ENCODE measurements at regions not wholly inside any gene's neighbourhood (a gene's known extent, or its start where the extent isn't known, plus 50 kb on each side); places are given as distances from the start of the nearest gene placed in this dataset.
"Not testable (repeated sequence)": the region's sequence is repeated elsewhere in the genome, so short reads cannot be mapped to it uniquely, and the experiment has no call there.

DNA sequence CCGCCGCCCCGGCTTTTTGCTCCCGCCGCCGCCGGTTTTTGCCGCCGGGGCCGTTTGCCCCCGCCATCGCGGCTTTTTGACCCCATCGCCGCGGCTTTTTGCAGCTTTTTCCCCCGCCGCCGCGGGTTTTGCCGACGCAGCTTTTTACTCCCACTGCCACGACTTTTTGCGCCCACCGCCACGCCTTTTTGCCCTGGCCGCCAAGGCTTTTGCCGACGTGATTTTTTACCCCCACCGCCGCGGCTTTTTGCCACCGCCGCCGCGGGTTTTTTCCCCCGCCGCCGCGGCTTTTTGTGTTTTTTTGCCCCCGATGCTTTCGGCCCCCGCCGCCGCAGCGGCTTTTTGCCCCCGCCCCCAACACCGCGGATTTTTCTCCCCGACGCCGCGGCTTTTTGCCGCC is 5001.9 kb upstream of the OR11H1 start:
- intact Hi-C loops (cut with DNase I); ATAC-seq; DNase-seq: not testable (repeated sequence)

DNA sequence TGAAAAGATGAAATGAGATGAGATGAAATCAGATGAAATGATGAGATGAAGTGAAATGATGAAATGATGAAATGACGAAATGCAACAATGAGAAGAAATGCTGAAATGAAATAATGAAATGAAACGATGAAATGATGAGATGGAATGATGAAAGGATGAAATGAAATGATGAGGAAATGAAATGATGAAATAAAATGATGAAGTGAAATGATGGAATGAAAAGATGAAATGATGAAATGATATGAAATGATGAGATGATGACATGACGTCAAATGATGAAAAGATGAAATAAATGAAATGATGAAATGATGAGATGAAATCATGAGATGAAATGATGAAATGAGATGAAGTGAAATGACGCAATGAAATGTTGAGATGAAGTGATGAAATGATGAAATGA is 4996.9 kb upstream of the OR11H1 start:
- ATAC-seq; intact Hi-C loops (cut with DNase I); DNase-seq: not testable (repeated sequence)

DNA sequence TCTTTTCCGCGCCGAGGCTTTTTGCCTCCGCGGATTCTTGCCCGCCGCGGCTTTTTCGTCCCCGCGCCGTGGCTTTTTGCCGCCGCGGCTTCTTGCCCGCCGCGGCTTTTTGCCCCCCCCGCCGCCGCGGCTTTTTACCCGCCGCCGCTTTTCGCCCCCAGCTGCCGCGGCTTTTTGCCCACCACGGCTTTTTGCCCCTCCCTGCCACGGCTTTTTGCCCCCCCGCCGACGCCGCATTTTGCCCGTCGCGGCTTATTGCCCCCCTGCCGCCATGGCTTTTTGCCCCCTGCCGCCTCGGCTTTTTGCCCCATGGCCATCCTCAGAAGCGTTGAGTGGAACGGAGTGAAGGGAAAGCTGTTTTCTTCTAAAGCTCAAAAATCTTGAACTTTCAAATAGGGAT is 4955.5 kb upstream of the OR11H1 start:
- DNase-seq; ATAC-seq; intact Hi-C loops (cut with DNase I): not testable (repeated sequence)

DNA sequence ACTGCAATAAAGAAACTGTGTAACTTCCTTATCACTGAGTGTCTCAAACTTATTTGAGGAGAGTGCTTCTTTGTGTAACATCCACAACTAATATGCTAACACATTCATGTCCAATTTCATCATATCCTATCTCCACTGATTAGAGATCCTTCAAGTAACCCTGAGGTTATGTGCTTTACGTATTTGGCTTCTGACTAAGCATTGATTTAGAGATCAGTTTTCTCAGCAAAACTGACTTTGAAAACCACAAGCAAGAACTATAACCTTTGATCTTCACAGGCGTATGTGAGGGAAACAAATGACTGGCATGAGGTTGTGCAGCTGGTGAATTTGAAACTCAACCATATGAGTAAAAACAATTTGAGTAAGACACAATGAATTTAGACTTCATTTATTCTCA is 4926.9 kb upstream of the OR11H1 start:
- ATAC-seq; intact Hi-C loops (cut with DNase I); DNase-seq: not testable (repeated sequence)

DNA sequence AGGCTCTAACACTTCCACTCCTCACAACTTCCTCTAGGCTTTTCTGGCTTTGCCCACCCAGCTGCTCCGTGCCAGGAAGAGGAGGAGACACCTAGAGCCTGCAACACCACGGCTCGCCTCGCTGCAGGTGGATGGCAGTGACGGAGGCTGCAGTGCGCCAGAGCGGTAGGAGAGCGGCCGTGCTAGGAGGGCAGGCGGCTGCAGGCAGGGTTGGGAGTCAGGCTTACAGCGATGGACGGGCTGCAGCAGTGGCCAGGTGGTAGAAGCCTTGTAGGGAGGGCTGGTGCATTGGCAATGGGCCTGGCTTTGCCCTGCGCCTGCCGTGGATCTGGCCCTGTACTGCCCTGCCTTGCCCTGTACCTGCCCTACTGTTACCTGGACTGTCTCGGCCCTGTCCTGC is 4896.0 kb upstream of the OR11H1 start:
- intact Hi-C loops (cut with DNase I); ATAC-seq: not testable (repeated sequence)

DNA sequence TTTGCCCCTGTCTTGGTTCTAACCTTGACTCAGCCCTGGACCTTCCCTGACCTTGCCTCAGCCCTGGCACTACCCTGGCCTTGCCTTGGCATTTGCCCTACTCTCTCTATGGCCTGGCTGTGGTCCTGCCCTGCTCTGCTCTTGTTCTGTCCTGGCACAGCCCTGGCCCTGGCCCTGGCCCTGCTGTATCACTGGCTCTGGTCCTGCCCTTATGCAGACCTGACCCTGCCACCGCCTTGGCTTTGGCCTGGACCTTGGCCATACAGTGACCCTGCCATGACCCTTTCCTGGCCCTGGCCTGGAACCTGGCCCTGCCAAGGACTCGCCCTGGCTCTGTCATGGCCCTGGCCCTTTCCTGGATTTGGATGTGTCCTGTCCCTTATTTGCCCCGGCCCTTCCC is 4892.7 kb upstream of the OR11H1 start:
- intact Hi-C loops (cut with DNase I); ATAC-seq; DNase-seq: not testable (repeated sequence)

More for the DNA sequence above, 4896.0 kb upstream of the OR11H1 start:
- not testable (repeated sequence) for DNase-seq

DNA sequence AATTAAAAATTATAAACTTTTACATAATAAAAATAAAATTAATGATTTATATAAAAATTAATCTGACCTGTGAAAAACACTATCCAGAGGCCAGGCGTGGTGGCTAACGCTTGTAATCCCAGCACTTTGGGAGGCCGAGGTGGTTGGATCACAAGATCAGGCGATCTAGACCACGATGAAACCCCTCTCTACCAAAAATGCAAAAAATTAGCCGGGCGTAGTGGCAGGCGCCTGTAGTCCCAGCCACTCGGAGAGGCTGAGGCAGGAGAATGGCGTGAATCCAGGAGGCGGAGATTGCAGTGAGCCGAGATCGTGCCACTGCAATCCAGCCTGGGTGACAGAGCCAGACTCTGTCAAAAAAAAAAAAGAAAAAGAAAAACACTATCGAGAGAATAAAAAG is 4865.2 kb upstream of the OR11H1 start:
- intact Hi-C loops (cut with DNase I); ATAC-seq; DNase-seq: not testable (repeated sequence)

DNA sequence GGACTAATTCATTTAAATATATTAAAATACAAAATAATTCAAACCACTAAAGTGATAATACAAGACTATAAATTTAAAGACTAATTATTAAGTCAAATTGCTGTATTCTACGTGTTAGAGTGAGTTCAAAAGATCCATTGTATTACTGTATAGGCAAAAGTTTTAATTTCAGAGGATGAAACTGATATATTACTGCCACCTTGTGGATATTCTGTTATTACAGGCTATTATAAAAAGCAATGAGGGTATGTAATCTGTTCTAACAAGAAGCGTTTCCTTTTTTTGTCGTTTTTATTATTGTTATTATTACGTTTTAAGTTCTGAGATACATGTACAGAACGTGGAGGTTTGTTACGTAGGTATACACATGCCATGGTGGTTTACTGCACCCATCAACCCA is 4854.9 kb upstream of the OR11H1 start:
- DNase-seq; ATAC-seq; intact Hi-C loops (cut with DNase I): not testable (repeated sequence)

DNA sequence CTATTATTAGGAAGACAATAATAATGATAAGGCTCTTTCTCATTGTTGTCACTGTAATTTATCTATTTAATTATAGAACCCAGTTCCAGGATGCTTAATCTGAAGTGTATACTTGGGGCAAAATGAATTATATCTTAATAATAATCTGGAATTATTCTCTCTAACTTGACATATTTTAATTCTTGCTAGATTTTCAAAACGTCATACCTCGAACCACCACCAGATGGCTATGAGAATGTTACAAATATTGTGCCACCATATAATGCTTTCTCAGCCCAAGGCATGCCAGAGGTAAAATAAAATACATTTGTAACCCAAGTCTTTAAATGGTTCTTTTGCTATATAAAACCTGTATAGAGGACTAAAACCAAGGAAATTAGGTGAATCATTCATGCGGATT is 4849.3 kb upstream of the OR11H1 start:
- ATAC-seq; DNase-seq; intact Hi-C loops (cut with DNase I): not testable (repeated sequence)

DNA sequence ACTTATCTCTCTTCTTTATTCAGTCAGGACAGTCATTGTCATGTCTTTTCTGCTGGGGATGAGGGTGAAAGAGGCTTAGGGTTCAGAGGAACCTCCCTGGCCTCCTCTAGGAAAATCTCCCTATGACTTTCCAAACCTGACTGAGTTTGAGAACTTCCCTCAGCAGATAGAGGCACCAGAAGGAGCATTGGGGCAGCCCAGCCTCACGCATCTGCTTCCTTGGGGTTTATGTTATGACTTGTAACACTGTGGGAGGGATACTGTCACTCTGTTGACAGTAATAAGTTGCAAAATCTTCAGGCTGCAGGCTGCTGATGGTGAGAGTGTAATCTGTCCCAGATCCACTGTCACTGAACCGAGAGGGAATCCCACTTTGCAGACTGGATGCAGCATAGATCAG is 4842.6 kb upstream of the OR11H1 start:
- ATAC-seq; intact Hi-C loops (cut with DNase I); DNase-seq: not testable (repeated sequence)

DNA sequence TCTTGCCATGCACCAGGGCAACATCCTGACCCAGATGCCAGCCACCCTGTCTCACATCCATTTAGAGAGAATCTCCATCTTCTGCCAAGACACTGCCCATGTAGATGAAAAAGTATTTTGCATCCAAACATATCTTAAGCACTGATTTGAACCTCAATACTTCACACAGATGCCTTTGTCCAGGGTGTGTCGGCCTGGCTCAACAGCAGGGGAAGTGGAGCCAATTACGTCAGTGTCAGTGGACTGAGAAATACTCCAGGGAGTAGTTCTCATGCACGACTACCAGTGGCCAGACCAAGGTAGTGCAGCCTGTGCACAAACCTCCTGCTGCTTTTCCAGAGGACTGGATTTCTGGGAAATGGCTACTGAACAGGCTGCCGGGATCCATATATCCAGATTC is 4840.7 kb upstream of the OR11H1 start:
- intact Hi-C loops (cut with DNase I); ATAC-seq: not testable (repeated sequence)

DNA sequence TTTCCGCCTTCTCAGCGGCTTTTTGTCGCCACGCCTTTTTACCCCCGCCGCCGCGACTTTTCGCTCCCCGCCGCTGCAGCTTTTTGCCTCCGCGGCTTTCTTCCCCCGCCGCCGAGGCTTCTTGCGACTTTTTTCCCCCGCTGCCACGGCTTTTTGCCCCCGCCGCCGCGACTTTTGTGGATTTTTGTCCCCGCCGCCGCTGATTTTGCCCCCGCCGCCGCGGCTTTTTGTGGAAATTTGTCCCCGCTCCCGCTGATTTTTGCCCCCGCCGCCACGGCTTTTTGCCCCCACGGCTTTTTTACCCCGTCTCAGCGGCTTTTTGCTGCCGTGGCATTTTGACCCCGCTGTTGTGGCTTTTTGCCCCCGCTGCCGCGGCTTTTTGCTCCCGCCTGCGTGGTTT is 4829.2 kb upstream of the OR11H1 start:
- ATAC-seq; DNase-seq; intact Hi-C loops (cut with DNase I): not testable (repeated sequence)

More for the DNA sequence above, 4840.7 kb upstream of the OR11H1 start:
- DNase-seq: peak; percentile 76

DNA sequence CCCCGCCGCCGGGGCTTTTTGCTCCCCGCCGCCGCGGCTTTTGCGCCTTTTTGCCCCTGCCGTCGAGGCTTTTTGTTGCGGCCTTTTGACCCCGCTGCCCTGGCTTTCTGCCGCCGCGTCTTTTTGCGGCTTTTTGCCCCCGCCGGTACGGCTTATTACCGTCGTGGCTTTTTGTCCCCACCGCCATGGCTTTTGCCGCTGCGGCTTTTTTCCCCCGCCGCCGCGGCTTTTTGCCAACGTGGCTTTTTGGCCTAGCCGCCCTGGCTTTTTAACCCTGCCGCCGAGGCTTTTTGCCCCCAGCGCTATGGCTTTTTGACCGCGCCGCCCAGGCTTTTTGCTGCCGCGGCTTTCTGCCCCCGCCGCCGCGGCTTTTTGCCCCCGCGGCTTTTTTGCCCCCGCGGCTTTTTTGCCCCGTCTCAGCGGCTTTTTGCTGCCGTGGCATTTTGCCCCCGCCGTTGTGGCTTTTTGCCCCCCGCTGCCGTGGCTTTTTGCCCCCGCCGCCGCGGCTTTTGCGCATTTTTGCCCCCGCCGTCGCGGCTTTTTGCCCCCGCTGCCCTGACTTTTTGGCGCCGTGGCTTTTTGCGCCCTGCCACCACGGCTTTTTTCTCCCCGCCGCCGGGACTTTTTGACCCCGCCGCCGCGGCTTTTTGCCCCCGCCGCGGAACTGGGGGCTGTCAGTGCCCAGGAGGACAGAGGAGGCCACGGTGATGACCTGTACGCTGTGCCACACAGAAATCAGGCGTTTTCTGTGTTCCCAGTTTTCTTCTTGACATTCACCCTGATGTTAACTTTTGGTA is 4828.5 kb upstream of the OR11H1 start:
- DNase-seq; ATAC-seq; intact Hi-C loops (cut with DNase I): not testable (repeated sequence)

DNA sequence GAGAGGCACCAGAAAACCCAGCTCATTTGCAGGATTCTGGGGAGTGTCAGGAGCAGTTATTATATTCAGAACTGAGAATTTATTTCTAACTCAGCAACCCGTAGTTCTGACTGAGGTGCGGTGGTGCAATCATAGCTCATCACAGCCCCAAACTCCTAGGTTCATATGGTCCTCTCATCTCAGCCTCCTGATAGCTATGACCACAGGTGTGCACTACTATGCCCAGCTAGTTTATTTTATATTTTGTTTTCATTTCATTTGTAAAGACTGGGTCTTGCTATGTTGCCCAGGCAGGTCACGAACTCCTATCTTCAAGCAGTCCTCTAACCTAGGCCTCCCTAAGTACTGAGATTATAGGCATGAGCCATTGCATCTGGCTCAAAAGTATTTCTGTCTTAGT is 4819.8 kb upstream of the OR11H1 start:
- ATAC-seq; DNase-seq; intact Hi-C loops (cut with DNase I): not testable (repeated sequence)

DNA sequence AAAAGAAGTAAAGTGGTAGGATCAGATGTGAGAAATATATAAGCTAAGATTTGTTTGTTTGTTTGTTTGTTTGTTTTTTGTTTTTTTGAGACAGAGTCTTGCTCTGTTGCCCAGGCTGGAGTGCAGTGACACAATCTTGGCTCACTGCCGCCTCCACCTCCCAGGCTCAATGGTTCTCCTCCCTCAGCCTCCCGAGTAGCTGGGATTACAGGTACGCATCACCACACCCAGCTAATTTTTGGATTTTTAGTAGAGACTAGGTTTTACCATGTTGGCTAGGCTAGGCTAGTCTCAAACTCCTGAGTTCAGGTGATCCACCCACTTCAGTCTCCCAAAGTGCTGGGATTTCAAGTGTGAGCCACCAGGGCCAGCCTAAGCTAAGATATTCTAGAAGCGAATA is 4817.1 kb upstream of the OR11H1 start:
- ATAC-seq; intact Hi-C loops (cut with DNase I); DNase-seq: not testable (repeated sequence)

DNA sequence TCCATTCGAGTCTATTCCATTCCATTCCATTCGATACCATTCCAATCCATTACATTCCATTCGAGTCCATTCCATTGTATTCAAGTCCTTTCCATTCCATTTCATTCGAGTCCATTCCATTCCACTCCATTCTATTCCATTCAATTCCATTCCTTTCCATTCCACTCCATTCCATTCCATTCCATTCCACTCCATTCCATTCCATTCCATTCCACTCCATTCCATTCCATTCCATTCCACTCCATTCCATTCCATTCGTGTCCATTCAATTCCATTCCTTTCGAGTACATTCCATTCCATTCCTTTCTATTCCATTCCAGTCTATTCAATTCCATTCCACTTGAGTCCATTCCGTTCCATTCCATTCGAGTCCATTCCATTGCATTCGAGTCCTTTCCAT is 4805.2 kb upstream of the OR11H1 start:
- DNase-seq; intact Hi-C loops (cut with DNase I): not testable (repeated sequence)
- ATAC-seq: peak in 1 of 2 donors; percentile 20

DNA sequence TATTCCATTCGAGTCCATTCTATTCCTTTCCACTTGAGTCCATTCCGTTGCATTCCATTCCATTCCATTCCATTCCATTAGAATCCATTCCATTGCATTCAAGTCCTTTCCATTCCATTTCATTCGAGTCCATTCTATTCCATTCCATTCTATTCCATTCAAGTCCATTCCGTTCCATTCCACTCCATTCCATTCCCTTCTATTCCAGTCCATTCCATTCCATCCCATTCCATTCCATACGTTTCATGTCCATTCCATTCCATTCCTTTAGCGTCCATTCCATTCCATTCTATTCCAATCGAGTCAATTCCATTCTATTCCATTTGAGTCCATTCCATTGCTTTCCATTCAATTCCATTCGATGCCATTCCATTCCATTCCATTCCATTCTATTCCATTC is 4804.0 kb upstream of the OR11H1 start:
- intact Hi-C loops (cut with DNase I); DNase-seq; ATAC-seq: not testable (repeated sequence)

DNA sequence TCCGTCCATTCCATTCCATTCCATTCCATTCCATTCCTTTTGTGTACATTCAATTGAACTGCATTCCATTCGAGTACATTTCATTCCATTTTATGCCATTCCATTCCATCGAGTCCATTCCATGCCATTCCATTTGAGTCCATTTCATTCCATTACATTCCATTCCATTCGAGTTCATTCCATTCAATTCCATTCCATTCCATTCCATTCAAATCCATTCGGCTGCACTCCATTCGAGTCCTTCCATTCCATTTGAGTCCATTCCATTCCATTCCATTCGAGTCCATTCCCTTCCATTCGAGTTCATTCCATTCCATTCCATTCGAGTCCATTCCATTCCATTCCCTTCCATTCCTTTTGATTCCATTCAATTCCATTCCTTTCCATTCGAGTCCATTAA is 4800.6 kb upstream of the OR11H1 start:
- ATAC-seq: peak in 1 of 2 donors; percentile 15
- intact Hi-C loops (cut with DNase I): no loop called here
- no peak for DNase-seq

DNA sequence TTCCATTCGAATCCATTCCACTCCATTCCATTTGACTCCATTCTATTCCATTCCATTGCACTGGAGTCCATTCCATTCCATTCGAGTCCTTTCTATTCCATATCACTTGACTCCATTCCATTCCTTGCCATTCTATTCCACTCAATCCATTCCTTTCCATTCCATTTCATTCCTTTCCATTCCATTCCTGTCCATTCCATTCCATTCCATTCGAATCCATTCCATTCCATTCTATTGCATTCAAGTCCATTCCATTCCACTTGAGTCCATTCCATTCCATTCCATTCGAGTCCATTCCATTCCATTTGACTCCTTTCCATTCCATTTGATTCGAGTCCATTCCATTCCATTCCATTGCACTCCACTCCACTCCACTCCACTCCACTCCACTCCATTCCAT is 4798.0 kb upstream of the OR11H1 start:
- ATAC-seq; intact Hi-C loops (cut with DNase I): not testable (repeated sequence)

DNA sequence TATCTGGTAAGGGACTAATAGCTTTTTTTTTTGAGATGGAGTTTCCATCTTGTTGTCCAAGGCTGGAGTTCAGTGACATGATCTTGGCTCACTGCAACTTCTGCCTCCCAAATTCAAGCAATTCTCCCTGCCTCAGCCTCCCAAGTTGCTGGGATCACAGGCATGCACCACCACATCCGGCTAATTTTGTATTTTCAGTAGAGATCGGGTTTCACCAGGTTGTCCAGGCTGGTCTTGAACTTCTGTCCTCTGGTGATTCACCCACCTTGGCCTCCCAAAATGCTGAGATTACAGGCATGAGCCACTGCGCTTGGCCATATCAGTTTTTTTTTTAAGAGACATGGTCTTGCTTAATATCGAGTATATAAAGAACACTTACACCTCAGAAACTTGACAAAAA is 4797.3 kb upstream of the OR11H1 start:
- ATAC-seq; intact Hi-C loops (cut with DNase I); DNase-seq: not testable (repeated sequence)

More for the DNA sequence above, 4798.0 kb upstream of the OR11H1 start:
- DNase-seq: not testable (repeated sequence)
